HG02610 (cell line): ENCODE measurements at regions not wholly inside any gene's neighbourhood (a gene's known extent, or its start where the extent isn't known, plus 50 kb on each side); places are given as distances from the start of the nearest gene placed in this dataset.

Experiments used
- ATAC-seq: cut with Tn5 transposase; IDR thresholded peaks from one replicate; pipeline ENCODE4 v1.9.1; 2021; ENCODE audit warnings: mild to moderate bottlenecking, moderate library complexity; ENCODE audit not compliant: unreplicated experiment

GRCh38 chr12:91928501-91928900 lies 217.1 kb downstream of the BTG1 start:
- ATAC-seq, result no peak

- no peak for ATAC-seq
These were observed 218.8 kb downstream of the BTG1 start for GRCh38 chr12:91926848-91927247.

GRCh38 chr12:91924827-91925226 lies 220.8 kb downstream of the BTG1 start:
- ATAC-seq, result no peak

GRCh38 chr12:91923864-91924263 lies 221.8 kb downstream of the BTG1 start:
- ATAC-seq, result no peak

GRCh38 chr12:91922674-91923073 lies 223.0 kb downstream of the BTG1 start:
- no peak for ATAC-seq

- ATAC-seq, result no peak
These were observed 223.5 kb downstream of the BTG1 start for GRCh38 chr12:91922139-91922538.

GRCh38 chr12:91921555-91921954 lies 224.1 kb downstream of the BTG1 start:
- no peak for ATAC-seq

- no peak for ATAC-seq
These were observed 224.9 kb downstream of the BTG1 start for GRCh38 chr12:91920741-91921140.

- no peak for ATAC-seq
These were observed 225.4 kb downstream of the BTG1 start for GRCh38 chr12:91920276-91920675.

- no peak for ATAC-seq
These were observed 227.2 kb downstream of the BTG1 start for GRCh38 chr12:91918431-91918830.

- no peak for ATAC-seq
These were observed 230.9 kb downstream of the BTG1 start for GRCh38 chr12:91914701-91915100.

- ATAC-seq, result no peak
These were observed 232.0 kb downstream of the BTG1 start for GRCh38 chr12:91913651-91914050.

GRCh38 chr12:91913124-91913523 lies 232.5 kb downstream of the BTG1 start:
- no peak for ATAC-seq

- no peak for ATAC-seq
These were observed 233.5 kb downstream of the BTG1 start for GRCh38 chr12:91912178-91912577.

GRCh38 chr12:91910871-91911388 lies 234.7 kb downstream of the BTG1 start:
- no peak for ATAC-seq

GRCh38 chr12:91902860-91903683 lies 242.6 kb downstream of the BTG1 start:
- ATAC-seq, result no peak

GRCh38 chr12:91901381-91902074 lies 244.1 kb downstream of the BTG1 start:
- ATAC-seq, result no peak

- no peak for ATAC-seq
These were observed 244.7 kb downstream of the BTG1 start for GRCh38 chr12:91900971-91901370.

GRCh38 chr12:91899056-91899455 lies 246.6 kb downstream of the BTG1 start:
- ATAC-seq, result no peak

- ATAC-seq, result no peak
These were observed 248.6 kb downstream of the BTG1 start for GRCh38 chr12:91897025-91897515.

GRCh38 chr12:91896286-91897024 lies 249.2 kb downstream of the BTG1 start:
- no peak for ATAC-seq
